Islet precursor cell (in vitro differentiated cells): ENCODE measurements at regions not wholly inside any gene's neighbourhood (a gene's known extent, or its start where the extent isn't known, plus 50 kb on each side); places are given as distances from the start of the nearest gene placed in this dataset.
"Not testable (repeated sequence)": the region's sequence is repeated elsewhere in the genome, so short reads cannot be mapped to it uniquely, and the experiment has no call there.

Experiments
- DNase-seq: peaks from one replicate; pipeline ENCODE4 v3.0.0-alpha.2; 2018

DNA sequence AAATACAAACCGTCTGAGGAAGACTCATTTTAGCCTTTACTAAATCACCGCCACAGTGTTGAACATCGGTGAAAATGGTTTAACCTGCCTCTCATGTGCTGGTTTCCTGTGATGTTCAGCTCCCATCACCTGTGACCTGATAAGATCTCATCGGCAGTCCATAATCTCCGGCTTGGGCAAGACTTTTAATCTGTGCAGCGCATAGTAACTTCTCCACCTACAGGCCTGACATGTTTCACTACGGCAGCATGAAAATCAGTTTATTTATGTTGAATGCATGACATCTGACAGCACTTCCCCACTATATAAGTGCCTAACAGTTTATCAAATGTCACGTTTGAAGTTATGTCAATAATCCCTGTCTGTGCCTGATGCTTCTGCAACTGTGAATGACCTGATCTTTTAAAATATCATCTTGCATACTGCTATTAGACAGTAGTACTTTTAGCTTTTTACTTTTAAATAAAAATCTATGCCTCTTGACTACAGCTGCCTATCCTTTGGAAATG, 1919.8 kb upstream of the AGA start:
- DNase-seq, result no peak

GRCh38 chr4:179365932-179366331, 1923.7 kb upstream of the AGA start:
- not testable (repeated sequence) for DNase-seq

DNA sequence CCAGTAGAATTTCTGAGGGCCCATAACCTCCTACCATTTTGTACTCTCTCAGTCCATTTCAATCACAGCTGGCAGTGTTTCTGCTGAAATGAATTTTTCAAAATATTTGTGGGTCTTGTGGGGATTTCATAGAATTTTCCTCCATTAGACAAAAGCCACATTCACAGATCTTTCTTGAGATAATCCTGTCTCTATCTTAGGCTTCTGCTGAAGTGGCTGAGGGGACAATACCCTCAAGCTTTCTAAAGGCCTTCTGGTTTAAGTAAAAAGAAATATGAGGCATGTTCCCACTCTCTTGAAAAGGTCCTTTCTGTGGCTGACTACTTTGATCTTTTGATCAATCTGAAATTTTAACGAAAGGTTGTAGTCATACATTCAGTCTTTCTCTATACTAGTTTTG, 1930.0 kb upstream of the AGA start:
- DNase-seq, result no peak

- no peak for DNase-seq
These were observed 1930.5 kb upstream of the AGA start for GRCh38 chr4:179372746-179373145.

GRCh38 chr4:179378847-179379246, 1936.6 kb upstream of the AGA start:
- not testable (repeated sequence) for DNase-seq

- DNase-seq, result no peak
These were observed 1950.5 kb upstream of the AGA start for GRCh38 chr4:179392787-179393186.

- no peak for DNase-seq
These were observed 1956.2 kb upstream of the AGA start for GRCh38 chr4:179398414-179398813.

DNA sequence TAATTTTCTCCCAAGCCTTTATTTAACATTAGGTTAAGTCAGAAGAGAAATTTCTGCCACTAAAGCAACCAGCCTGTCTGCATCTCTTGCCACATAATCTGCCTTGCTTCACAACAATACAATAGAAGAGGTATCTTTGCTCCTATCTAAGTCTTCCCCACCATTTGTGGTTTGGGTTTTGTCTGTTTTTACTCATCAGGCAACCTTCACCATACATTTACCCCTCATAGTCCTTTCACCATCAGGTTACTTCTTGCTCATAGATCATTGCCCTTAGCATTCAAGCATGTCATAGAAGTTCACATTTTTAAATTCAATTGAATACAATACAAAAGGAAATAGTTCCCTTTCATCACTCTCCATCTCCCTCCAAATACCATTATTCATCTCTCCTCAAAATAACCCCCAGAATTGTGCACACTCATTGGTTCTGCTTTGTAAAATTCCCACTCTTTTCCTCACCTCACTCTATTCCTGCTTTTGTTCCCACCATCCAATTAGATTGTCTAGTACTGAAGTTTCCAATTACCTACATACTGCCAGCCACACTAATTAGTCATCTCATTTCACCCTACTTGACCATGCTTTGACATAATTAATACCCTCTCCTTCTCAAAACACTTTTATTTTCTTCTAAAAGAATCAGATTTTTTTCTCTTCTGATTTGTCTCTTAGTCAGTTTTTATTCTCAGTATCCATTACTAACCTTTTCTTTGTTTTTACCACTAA, 1957.0 kb upstream of the AGA start:
- no peak for DNase-seq

- DNase-seq, result no peak
These were observed 1973.0 kb upstream of the AGA start for GRCh38 chr4:179415037-179415846.

DNA sequence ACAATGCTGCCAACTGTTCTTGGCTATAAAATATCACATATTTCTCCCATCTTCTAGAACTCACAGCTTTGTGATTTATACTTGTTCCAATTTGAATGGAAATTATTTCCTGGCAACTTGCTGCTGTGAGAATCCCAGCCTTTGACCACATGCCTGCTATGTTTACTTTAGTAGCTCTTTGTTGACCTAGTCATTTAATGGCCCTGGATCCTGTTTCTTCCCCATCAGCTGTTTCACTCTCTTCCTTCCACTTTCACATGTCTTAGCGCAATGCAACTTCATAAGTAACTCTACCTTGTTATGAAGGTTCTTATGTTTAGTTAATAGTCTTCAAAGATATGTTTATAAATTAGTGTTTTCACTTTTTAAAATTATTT, 1973.6 kb upstream of the AGA start:
- no peak for DNase-seq

DNA sequence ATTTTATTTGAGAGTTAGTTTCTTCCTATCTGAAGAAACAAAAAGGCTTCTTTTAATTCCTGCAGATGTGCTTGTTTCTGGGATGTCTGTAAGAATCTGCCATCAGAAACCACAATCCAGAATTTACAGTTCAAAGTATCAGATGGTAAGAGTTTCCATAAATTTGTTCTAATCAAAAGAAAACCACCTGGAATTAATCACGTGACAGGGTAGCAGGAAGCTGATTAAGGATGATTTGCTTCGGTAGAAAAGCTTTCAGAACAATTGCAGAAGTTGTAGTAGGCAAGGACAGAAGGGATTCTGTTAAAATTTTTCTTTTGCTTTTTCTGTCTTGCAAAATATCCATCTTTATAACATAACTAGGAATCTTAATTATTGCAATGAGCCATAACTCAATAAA, 1975.1 kb upstream of the AGA start:
- DNase-seq, result no peak

DNA sequence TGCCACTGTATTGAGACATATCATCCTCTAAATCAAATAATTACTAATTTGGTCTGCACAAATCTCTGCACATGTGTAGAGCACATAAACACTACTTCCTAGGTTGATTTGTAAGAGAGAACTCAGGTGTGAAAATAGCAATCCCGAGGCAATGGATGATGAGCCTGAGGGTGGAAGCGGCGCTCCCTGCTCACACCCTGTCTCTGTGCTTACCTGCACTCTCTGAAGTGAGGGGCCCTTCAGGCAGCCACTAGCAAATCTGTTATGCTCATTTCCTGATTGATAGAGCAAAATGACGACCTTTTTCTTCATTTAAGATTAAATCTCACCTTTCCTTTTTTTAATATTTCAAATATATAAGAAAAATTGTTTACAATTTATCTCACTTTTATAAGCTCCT, 1995.7 kb upstream of the AGA start:
- no peak for DNase-seq

GRCh38 chr4:179441596-179441995, 1999.4 kb upstream of the AGA start:
- no peak for DNase-seq

GRCh38 chr4:179447308-179447707, 2005.1 kb upstream of the AGA start:
- no peak for DNase-seq

GRCh38 chr4:179465131-179465797, 2023.0 kb upstream of the AGA start:
- no peak for DNase-seq

DNA sequence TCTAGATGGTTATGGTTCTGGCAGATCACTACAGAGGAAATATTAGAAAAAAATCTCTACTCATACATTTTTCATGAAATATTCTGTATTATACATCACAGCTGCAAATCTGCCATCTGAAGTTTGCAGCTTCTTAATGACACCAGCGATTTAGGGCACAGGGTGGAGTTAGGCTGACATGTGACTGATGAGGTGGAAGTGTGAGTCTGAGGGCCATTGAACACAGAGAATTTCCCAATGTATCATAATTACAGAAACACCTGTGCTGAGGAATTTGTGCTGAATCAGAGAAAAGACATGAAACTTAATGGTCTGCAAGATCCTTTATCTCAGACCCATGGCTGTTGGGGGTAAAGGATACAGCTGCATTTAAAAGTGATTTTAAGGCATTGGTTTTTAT, 2025.6 kb upstream of the AGA start:
- no peak for DNase-seq

DNA sequence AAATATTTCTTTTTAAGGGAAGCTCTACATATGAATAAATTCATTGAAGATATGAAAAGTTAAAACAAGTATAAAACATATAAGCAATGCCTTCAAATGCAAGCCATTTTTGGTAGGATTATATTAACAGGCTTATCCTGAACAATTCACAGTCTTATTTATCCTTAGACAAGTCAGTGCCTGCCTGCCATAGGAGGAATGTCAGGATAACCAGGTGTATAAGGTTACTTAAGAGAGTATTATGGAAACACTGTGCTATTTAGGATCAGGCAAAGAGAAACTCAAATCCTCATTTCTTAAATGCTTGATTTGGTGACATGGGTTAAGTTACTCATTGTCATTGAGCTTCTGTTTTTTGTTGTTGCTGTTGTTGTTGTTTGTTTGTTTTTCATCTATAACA, 2029.9 kb upstream of the AGA start:
- no peak for DNase-seq

DNA sequence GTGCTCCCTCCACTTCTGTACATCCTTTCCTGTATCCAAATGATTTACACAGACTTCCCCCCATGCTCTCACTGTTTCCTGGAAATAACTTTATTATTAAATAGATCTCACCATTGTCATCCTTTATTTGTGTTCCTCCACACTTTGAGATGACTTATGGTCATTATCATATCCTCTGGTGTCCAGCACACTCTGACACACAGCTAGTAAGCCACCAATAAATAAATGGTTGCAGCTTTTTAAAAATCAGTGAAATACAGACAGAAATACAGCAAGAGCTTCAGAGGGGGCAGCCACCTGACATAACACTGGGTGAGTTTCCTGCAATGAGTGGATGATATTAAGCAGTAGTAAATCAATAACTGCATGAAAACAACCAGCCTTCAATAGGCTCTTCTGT, 2036.4 kb upstream of the AGA start:
- no peak for DNase-seq

GRCh38 chr4:179485781-179486180, 2043.5 kb upstream of the AGA start:
- no peak for DNase-seq

DNA sequence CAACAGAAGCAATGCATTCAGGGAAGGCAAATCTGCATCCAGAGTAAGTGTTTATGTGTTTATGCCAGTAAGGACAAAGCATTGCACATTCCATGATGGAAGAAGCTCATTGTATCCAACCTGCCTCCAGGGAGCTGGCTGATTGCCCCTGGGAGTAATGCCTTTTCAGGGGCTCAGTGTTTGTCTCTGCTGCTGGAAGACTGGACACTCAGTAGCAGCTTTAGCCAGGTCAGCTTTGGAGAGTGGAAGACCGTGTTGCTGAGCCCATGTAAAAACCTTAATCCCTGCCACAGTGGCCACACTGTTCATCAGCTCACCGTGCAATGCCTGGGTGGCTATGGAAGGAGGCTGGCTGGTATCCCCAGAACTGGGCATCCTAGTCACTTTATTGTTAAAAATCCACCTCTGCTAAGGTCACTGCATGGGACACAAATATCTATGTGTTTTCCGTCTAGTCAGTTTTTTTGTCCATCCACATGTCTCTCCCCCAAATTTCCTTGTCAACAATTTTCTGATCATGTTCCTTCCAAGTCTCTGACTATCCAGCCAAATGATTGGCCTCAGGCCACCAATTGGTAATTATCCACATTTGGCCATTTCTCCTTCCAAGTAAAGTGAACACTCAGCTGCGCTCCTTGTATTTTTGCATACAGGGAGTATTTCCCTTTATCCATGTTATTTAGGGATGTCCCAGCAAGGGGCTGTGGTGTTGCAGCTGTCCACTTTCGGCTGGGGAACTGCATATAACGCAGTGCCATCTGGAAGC, 2044.5 kb upstream of the AGA start:
- no peak for DNase-seq

- no peak for DNase-seq
These were observed 2050.2 kb upstream of the AGA start for GRCh38 chr4:179492260-179493080.

DNA sequence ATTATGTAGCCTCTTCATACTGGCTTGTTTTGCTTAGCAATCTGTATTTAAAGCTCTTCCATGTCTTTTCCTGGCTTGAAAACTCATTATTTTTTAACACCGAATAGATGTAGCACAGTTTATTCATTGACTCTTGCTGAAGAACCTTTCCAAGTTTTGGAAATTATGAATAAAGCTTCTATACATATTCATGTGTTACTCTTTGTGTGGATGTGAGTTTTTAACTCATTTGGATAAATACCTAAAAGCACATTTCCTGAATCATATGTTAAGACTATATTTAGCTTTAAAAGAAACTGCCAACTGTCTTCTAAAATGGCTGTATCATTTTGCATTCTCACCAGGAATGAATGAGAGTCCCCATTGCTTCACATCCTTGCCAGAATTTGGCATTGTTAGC, 2061.7 kb upstream of the AGA start:
- no peak for DNase-seq
